ENCODE measurements at regions not wholly inside any gene's neighbourhood (a gene's known extent, or its start where the extent isn't known, plus 50 kb on each side); places are given as distances from the start of the nearest gene placed in this dataset.

GRCh38 chr6:56807989-56808337, 146.9 kb upstream of the BEND6 start:
- no peaks in the 10 kb centered on the region for H3K9me3 ChIP-seq (ENCODE audit: control insufficient read depth in 2 of 2, low read length in 2 of 2)
- no peaks in the 10 kb centered on the region for H3K36me3 Mint-ChIP-seq
- no peaks in the 10 kb centered on the region for H3K36me3 ChIP-seq (ENCODE audit: control insufficient read depth, insufficient read depth, low read length)
- no peaks in the 10 kb centered on the region for H3K27me3 Mint-ChIP-seq
- no peaks in the 10 kb centered on the region for H3K4me1 ChIP-seq (ENCODE audit: control insufficient read depth, insufficient read depth, low read length, poor library complexity, severe bottlenecking)
- H3K4me3 Mint-ChIP-seq, result no peak overlapping the region
- no peak for ATAC-seq (ENCODE audit: low read depth in 2 of 2)
- no peaks in the 10 kb centered on the region for H3K4me1 Mint-ChIP-seq
- no peak overlapping the region for H3K27ac Mint-ChIP-seq
- no peak overlapping the region for H3K4me3 ChIP-seq (ENCODE audit: low read depth, low read length)
- no peak overlapping the region for H3K27ac ChIP-seq (ENCODE audit: insufficient read depth, low read length, poor library complexity, severe bottlenecking)
- no peak for DNase-seq
- H3K27me3 ChIP-seq (ENCODE audit: control insufficient read depth, insufficient read depth, low read length), result no peaks in the 10 kb centered on the region
- no peaks in the 10 kb centered on the region for H3K9me3 Mint-ChIP-seq

- Histone ChIP-seq H3K27ac (ENCODE audit: insufficient read depth, low read length, poor library complexity, severe bottlenecking) (no peak overlapping the region), H3K4me1 (ENCODE audit: control insufficient read depth, insufficient read depth, low read length, poor library complexity, severe bottlenecking) (no peaks in the 10 kb centered on the region), H3K4me3 (ENCODE audit: low read depth, low read length) (no peak overlapping the region), H3K27me3 (ENCODE audit: control insufficient read depth, insufficient read depth, low read length) (no peaks in the 10 kb centered on the region), H3K36me3 (ENCODE audit: control insufficient read depth, insufficient read depth, low read length) (no peaks in the 10 kb centered on the region), H3K9me3 (ENCODE audit: control insufficient read depth in 2 of 2, low read length in 2 of 2) (no peaks in the 10 kb centered on the region)
- Mint-ChIP-seq H3K27ac (no peak overlapping the region), H3K4me1 (no peaks in the 10 kb centered on the region), H3K4me3 (no peak overlapping the region), H3K27me3 (no peaks in the 10 kb centered on the region), H3K36me3 (no peaks in the 10 kb centered on the region), H3K9me3 (no peaks in the 10 kb centered on the region)
- DNase-seq (no peak), ATAC-seq (ENCODE audit: low read depth in 2 of 2) (no peak)
Measured at GRCh38 chr6:56807326-56807988, 147.4 kb upstream of the BEND6 start.

GRCh38 chr6:56806368-56806767, 148.5 kb upstream of the BEND6 start:
- peaks cover 0 to under 1% (median 0%) of the 10 kb centered on the region in 7 donors for H3K9me3 Mint-ChIP-seq
- H3K4me3 ChIP-seq (ENCODE audit: low read depth, low read length), result no peak overlapping the region
- no peaks in the 10 kb centered on the region for H3K27me3 Mint-ChIP-seq
- H3K36me3 ChIP-seq (ENCODE audit: control insufficient read depth, insufficient read depth, low read length), result no peaks in the 10 kb centered on the region
- no peak for ATAC-seq (ENCODE audit: low read depth in 2 of 2)
- DNase-seq, result no peak
- no peaks in the 10 kb centered on the region for H3K27me3 ChIP-seq (ENCODE audit: control insufficient read depth, insufficient read depth, low read length)
- no peaks in the 10 kb centered on the region for H3K36me3 Mint-ChIP-seq
- H3K27ac Mint-ChIP-seq, result no peak overlapping the region
- no peaks in the 10 kb centered on the region for H3K9me3 ChIP-seq (ENCODE audit: control insufficient read depth in 2 of 2, low read length in 2 of 2)
- no peaks in the 10 kb centered on the region for H3K4me1 Mint-ChIP-seq
- no peak overlapping the region for H3K4me3 Mint-ChIP-seq
- no peak overlapping the region for H3K27ac ChIP-seq (ENCODE audit: insufficient read depth, low read length, poor library complexity, severe bottlenecking)
- no peaks in the 10 kb centered on the region for H3K4me1 ChIP-seq (ENCODE audit: control insufficient read depth, insufficient read depth, low read length, poor library complexity, severe bottlenecking)

- no peak for ATAC-seq (ENCODE audit: low read depth in 2 of 2)
- Histone ChIP-seq H3K36me3 (ENCODE audit: control insufficient read depth, insufficient read depth, low read length) (no peaks in the 10 kb centered on the region), H3K27me3 (ENCODE audit: control insufficient read depth, insufficient read depth, low read length) (no peaks in the 10 kb centered on the region), H3K9me3 (ENCODE audit: control insufficient read depth in 2 of 2, low read length in 2 of 2) (no peaks in the 10 kb centered on the region), H3K27ac (ENCODE audit: insufficient read depth, low read length, poor library complexity, severe bottlenecking) (no peak overlapping the region), H3K4me3 (ENCODE audit: low read depth, low read length) (no peak overlapping the region), H3K4me1 (ENCODE audit: control insufficient read depth, insufficient read depth, low read length, poor library complexity, severe bottlenecking) (no peaks in the 10 kb centered on the region)
- Mint-ChIP-seq H3K27me3 (no peaks in the 10 kb centered on the region), H3K27ac (no peak overlapping the region), H3K36me3 (no peaks in the 10 kb centered on the region), H3K4me3 (no peak overlapping the region), H3K9me3 (peaks cover 0 to 1% (median 0%) of the 10 kb centered on the region in 7 donors), H3K4me1 (no peaks in the 10 kb centered on the region)
- DNase-seq, result no peak
Measured at GRCh38 chr6:56804996-56805395, 149.9 kb upstream of the BEND6 start.

- H3K4me3 ChIP-seq (ENCODE audit: low read depth, low read length), result no peak overlapping the region
- H3K9me3 Mint-ChIP-seq, result peaks cover 0 to 1% (median 0%) of the 10 kb centered on the region in 7 donors
- H3K27ac Mint-ChIP-seq, result no peak overlapping the region
- H3K36me3 Mint-ChIP-seq, result no peaks in the 10 kb centered on the region
- H3K36me3 ChIP-seq (ENCODE audit: control insufficient read depth, insufficient read depth, low read length), result no peaks in the 10 kb centered on the region
- no peak overlapping the region for H3K27ac ChIP-seq (ENCODE audit: insufficient read depth, low read length, poor library complexity, severe bottlenecking)
- DNase-seq (no peak), ATAC-seq (ENCODE audit: low read depth in 2 of 2) (no peak)
- H3K4me3 Mint-ChIP-seq, result no peak overlapping the region
- H3K4me1 Mint-ChIP-seq, result no peaks in the 10 kb centered on the region
- no peaks in the 10 kb centered on the region for H3K9me3 ChIP-seq (ENCODE audit: control insufficient read depth in 2 of 2, low read length in 2 of 2)
- no peaks in the 10 kb centered on the region for H3K4me1 ChIP-seq (ENCODE audit: control insufficient read depth, insufficient read depth, low read length, poor library complexity, severe bottlenecking)
- no peaks in the 10 kb centered on the region for H3K27me3 ChIP-seq (ENCODE audit: control insufficient read depth, insufficient read depth, low read length)
- no peaks in the 10 kb centered on the region for H3K27me3 Mint-ChIP-seq
Measured at GRCh38 chr6:56803594-56803993, 151.3 kb upstream of the BEND6 start.

GRCh38 chr6:56802584-56802983, 152.3 kb upstream of the BEND6 start:
- ATAC-seq (ENCODE audit: low read depth in 2 of 2), result no peak

GRCh38 chr6:56799989-56800388, 154.9 kb upstream of the BEND6 start:
- Histone ChIP-seq H3K36me3 (ENCODE audit: control insufficient read depth, insufficient read depth, low read length) (no peaks in the 10 kb centered on the region), H3K27me3 (ENCODE audit: control insufficient read depth, insufficient read depth, low read length) (no peaks in the 10 kb centered on the region), H3K4me1 (ENCODE audit: control insufficient read depth, insufficient read depth, low read length, poor library complexity, severe bottlenecking) (no peaks in the 10 kb centered on the region), H3K27ac (ENCODE audit: insufficient read depth, low read length, poor library complexity, severe bottlenecking) (no peak overlapping the region), H3K9me3 (ENCODE audit: control insufficient read depth in 2 of 2, low read length in 2 of 2) (no peaks in the 10 kb centered on the region), H3K4me3 (ENCODE audit: low read depth, low read length) (no peak overlapping the region)
- Mint-ChIP-seq H3K4me3 (no peak overlapping the region), H3K9me3 (peaks cover 0 to 2% (median 0%) of the 10 kb centered on the region in 7 donors), H3K27ac (no peak overlapping the region), H3K36me3 (no peaks in the 10 kb centered on the region), H3K27me3 (no peaks in the 10 kb centered on the region), H3K4me1 (no peaks in the 10 kb centered on the region)
- DNase-seq (no peak), ATAC-seq (ENCODE audit: low read depth in 2 of 2) (no peak)

More at GRCh38 chr6:56802584-56802983, 152.3 kb upstream of the BEND6 start:
- Histone ChIP-seq H3K9me3 (ENCODE audit: control insufficient read depth in 2 of 2, low read length in 2 of 2) (no peaks in the 10 kb centered on the region), H3K36me3 (ENCODE audit: control insufficient read depth, insufficient read depth, low read length) (no peaks in the 10 kb centered on the region), H3K4me3 (ENCODE audit: low read depth, low read length) (no peak overlapping the region), H3K27me3 (ENCODE audit: control insufficient read depth, insufficient read depth, low read length) (no peaks in the 10 kb centered on the region), H3K4me1 (ENCODE audit: control insufficient read depth, insufficient read depth, low read length, poor library complexity, severe bottlenecking) (no peaks in the 10 kb centered on the region), H3K27ac (ENCODE audit: insufficient read depth, low read length, poor library complexity, severe bottlenecking) (no peak overlapping the region)
- no peaks in the 10 kb centered on the region for H3K36me3 Mint-ChIP-seq
- H3K4me3 Mint-ChIP-seq, result no peak overlapping the region
- H3K4me1 Mint-ChIP-seq, result no peaks in the 10 kb centered on the region
- no peak overlapping the region for H3K27ac Mint-ChIP-seq
- no peak for DNase-seq
- H3K27me3 Mint-ChIP-seq, result no peaks in the 10 kb centered on the region
- H3K9me3 Mint-ChIP-seq, result peaks cover 0 to 1% (median 0%) of the 10 kb centered on the region in 7 donors

- Mint-ChIP-seq H3K36me3 (no peaks in the 10 kb centered on the region), H3K9me3 (peaks cover 0 to 2% (median 0%) of the 10 kb centered on the region in 7 donors), H3K4me1 (no peaks in the 10 kb centered on the region), H3K27ac (no peak overlapping the region), H3K27me3 (no peaks in the 10 kb centered on the region), H3K4me3 (no peak overlapping the region)
- no peaks in the 10 kb centered on the region for H3K4me1 ChIP-seq (ENCODE audit: control insufficient read depth, insufficient read depth, low read length, poor library complexity, severe bottlenecking)
- H3K9me3 ChIP-seq (ENCODE audit: control insufficient read depth in 2 of 2, low read length in 2 of 2), result no peaks in the 10 kb centered on the region
- H3K27ac ChIP-seq (ENCODE audit: insufficient read depth, low read length, poor library complexity, severe bottlenecking), result no peak overlapping the region
- H3K4me3 ChIP-seq (ENCODE audit: low read depth, low read length), result no peak overlapping the region
- no peaks in the 10 kb centered on the region for H3K27me3 ChIP-seq (ENCODE audit: control insufficient read depth, insufficient read depth, low read length)
- DNase-seq, result no peak
- no peaks in the 10 kb centered on the region for H3K36me3 ChIP-seq (ENCODE audit: control insufficient read depth, insufficient read depth, low read length)
- no peak for ATAC-seq (ENCODE audit: low read depth in 2 of 2)
Measured at GRCh38 chr6:56798163-56798562, 155.5 kb upstream of the DST start.

Data from CD4-positive, CD25-positive, alpha-beta regulatory T cell (primary cell).